Glutamatergic neuron (in vitro differentiated cells): ENCODE measurements at regions not wholly inside any gene's neighbourhood (a gene's known extent, or its start where the extent isn't known, plus 50 kb on each side); places are given as distances from the start of the nearest gene placed in this dataset.

ENCODE experiments used
- DNase-seq: peaks from one replicate; pipeline ENCODE4 v3.0.0; 2022
- H3K27ac Mint-ChIP-seq: one replicate; pipeline ENCODE4 v1.8.0; 2020; ENCODE audit warnings: mild to moderate bottlenecking, mixed read lengths, inconsistent platforms; ENCODE audit not compliant: unreplicated experiment
- H3K27me3 Mint-ChIP-seq: one replicate; pipeline ENCODE4 v1.8.0; 2020; ENCODE audit warnings: mild to moderate bottlenecking, moderate library complexity, mixed read lengths, inconsistent platforms; ENCODE audit not compliant: unreplicated experiment
- H3K36me3 Mint-ChIP-seq: one replicate; pipeline ENCODE4 v1.8.0; 2020; ENCODE audit warnings: mild to moderate bottlenecking, mixed read lengths, inconsistent platforms; ENCODE audit not compliant: unreplicated experiment
- H3K4me1 Mint-ChIP-seq: one replicate; pipeline ENCODE4 v1.8.0; 2020; ENCODE audit warnings: mild to moderate bottlenecking, low read depth, mixed read lengths, inconsistent platforms; ENCODE audit not compliant: unreplicated experiment
- H3K4me3 Mint-ChIP-seq: one replicate; pipeline ENCODE4 v1.8.0; 2020; ENCODE audit warnings: mild to moderate bottlenecking, mixed read lengths, inconsistent platforms; ENCODE audit not compliant: unreplicated experiment
- H3K9me3 Mint-ChIP-seq: one replicate; pipeline ENCODE4 v1.8.0; 2020; ENCODE audit warnings: mild to moderate bottlenecking, moderate library complexity, mixed read lengths, inconsistent platforms; ENCODE audit not compliant: unreplicated experiment
- CTCF ChIP-seq: fragments of 200-600 bp; sonication (generic); IDR thresholded peaks from one replicate; pipeline ENCODE4 v1.5.0; 2021; ENCODE audit not compliant: partially characterized antibody, unreplicated experiment

- no peaks in the 10 kb centered on the region for H3K4me1 Mint-ChIP-seq
- H3K36me3 Mint-ChIP-seq = peaks cover 5% of the 10 kb centered on the region
- peaks cover 4% of the 10 kb centered on the region for H3K27me3 Mint-ChIP-seq
- peaks cover 3% of the 10 kb centered on the region for H3K9me3 Mint-ChIP-seq
- TF ChIP-seq CTCF = no peak
- no peak overlapping the region for H3K27ac Mint-ChIP-seq
- no peak for DNase-seq
- H3K4me3 Mint-ChIP-seq = no peak overlapping the region
Measured at GRCh38 chr21:36579898-36580297, 100.0 kb upstream of the CLDN14 start.

GRCh38 chr21:36582271-36582670, 102.3 kb upstream of the CLDN14 start:
- no peak overlapping the region for H3K27ac Mint-ChIP-seq
- peaks cover 3% of the 10 kb centered on the region for H3K27me3 Mint-ChIP-seq
- peaks cover 5% of the 10 kb centered on the region for H3K36me3 Mint-ChIP-seq
- peaks cover 3% of the 10 kb centered on the region for H3K9me3 Mint-ChIP-seq
- no peak overlapping the region for H3K4me3 Mint-ChIP-seq
- H3K4me1 Mint-ChIP-seq = no peaks in the 10 kb centered on the region
- DNase-seq = no peak
- TF ChIP-seq CTCF = no peak

GRCh38 chr21:36583591-36583990, 103.7 kb upstream of the CLDN14 start:
- Mint-ChIP-seq H3K27ac (no peak overlapping the region), H3K36me3 (peaks cover 5% of the 10 kb centered on the region), H3K27me3 (peaks cover 3% of the 10 kb centered on the region), H3K4me3 (no peak overlapping the region), H3K9me3 (peaks cover 3% of the 10 kb centered on the region), H3K4me1 (no peaks in the 10 kb centered on the region)
- DNase-seq = no peak
- no peak for TF ChIP-seq CTCF

- Mint-ChIP-seq H3K36me3 (peaks cover 5% of the 10 kb centered on the region), H3K4me1 (no peaks in the 10 kb centered on the region), H3K9me3 (peaks cover 3% of the 10 kb centered on the region), H3K27me3 (peaks cover 3% of the 10 kb centered on the region), H3K4me3 (no peak overlapping the region), H3K27ac (no peak overlapping the region)
- no peak for DNase-seq
- no peak for TF ChIP-seq CTCF
Measured at GRCh38 chr21:36584980-36585940, 105.3 kb upstream of the CLDN14 start.

GRCh38 chr21:36587388-36587787, 107.5 kb upstream of the CLDN14 start:
- H3K27me3 Mint-ChIP-seq = peaks cover 3% of the 10 kb centered on the region
- no peak overlapping the region for H3K4me3 Mint-ChIP-seq
- no peak for TF ChIP-seq CTCF
- H3K27ac Mint-ChIP-seq = no peak overlapping the region
- DNase-seq = no peak
- peaks cover 3% of the 10 kb centered on the region for H3K9me3 Mint-ChIP-seq
- no peaks in the 10 kb centered on the region for H3K4me1 Mint-ChIP-seq
- peaks cover 5% of the 10 kb centered on the region for H3K36me3 Mint-ChIP-seq
